ENCODE measurements at regions not wholly inside any gene's neighbourhood (a gene's known extent, or its start where the extent isn't known, plus 50 kb on each side); places are given as distances from the start of the nearest gene placed in this dataset.

DNA sequence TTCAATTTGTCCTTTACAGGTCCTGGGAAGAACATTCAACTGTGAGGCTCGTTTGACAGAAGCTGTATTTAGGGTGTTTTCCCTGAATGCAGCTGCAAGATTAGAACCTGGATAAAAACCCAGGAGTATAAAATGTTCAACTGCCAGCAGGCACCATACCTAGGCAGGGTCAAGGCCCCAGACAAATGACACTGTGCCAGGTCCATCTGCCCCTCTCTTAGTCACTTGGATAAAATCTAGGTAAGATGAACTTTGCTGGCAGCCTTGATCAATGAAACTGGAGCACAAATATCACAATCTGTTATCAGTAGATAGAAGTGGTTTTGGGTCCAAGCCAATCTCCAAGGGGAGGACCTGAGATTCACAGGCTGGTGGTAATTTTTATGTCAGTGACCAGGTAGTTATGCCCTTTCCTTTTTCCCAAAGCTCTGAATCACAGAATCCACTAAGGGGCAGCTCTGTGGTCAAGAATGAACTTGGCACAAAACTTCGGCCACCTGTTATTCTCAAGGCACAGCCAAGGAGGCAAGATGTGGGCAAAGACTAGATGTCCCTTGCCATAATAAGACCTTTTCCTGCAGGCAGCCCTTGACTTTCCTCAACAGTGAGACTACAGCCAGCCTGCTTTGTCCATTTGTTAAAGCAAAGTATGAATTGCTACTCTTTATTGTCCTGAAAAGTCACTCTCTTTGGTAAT, 501.0 kb downstream of the PPARGC1A start:
- Histone ChIP-seq H3K27ac (no peak overlapping the region), H3K9me3 (peaks cover 0 to 4% (median 3%) of the 10 kb centered on the region in 3 donors), H3K36me3 (no peaks in the 10 kb centered on the region), H3K4me3 (no peak overlapping the region), H3K4me1 (no peaks in the 10 kb centered on the region), H3K27me3 (no peaks in the 10 kb centered on the region)
- no peak for DNase-seq
- no peak for TF ChIP-seq POLR2A (IDR thresholded peaks at IDR 0.05)
- TF ChIP-seq, protein P1, sequence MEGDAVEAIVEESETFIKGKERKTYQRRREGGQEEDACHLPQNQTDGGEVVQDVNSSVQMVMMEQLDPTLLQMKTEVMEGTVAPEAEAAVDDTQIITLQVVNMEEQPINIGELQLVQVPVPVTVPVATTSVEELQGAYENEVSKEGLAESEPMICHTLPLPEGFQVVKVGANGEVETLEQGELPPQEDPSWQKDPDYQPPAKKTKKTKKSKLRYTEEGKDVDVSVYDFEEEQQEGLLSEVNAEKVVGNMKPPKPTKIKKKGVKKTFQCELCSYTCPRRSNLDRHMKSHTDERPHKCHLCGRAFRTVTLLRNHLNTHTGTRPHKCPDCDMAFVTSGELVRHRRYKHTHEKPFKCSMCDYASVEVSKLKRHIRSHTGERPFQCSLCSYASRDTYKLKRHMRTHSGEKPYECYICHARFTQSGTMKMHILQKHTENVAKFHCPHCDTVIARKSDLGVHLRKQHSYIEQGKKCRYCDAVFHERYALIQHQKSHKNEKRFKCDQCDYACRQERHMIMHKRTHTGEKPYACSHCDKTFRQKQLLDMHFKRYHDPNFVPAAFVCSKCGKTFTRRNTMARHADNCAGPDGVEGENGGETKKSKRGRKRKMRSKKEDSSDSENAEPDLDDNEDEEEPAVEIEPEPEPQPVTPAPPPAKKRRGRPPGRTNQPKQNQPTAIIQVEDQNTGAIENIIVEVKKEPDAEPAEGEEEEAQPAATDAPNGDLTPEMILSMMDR (IDR thresholded peaks at IDR 0.05), result no peak
- intact Hi-C loops (cut with DNase I), result no loop called here
- 20 to 45% methylated on average over 1 to 2 of the region's 2 CpGs for WGBS, 2 donors

DNA sequence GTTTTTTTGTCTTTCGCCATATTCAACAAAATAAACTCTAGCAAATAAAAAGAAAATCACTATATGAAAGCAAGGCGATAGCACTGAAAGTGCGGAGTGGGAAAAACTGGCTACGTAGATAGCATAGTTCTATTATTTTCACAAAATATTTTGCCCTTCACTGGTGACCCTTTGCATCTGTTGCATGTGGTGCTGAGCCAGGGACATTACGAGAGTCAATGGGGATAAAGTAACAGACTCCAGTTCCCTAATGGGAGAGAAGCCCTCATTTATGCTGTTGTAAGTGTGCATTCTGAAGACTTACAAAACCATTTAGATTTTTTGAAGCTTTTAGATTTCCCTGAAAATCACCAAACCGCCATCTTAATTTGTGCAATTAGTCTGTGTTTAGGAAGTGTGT, 501.6 kb downstream of the PPARGC1A start:
- no peak overlapping the region for H3K27ac ChIP-seq
- no peak for DNase-seq
- H3K4me3 ChIP-seq, result no peak overlapping the region
- intact Hi-C loops (cut with DNase I), result no loop called here
- H3K9me3 ChIP-seq, result no peaks in the 10 kb centered on the region
- no peaks in the 10 kb centered on the region for H3K27me3 ChIP-seq
- TF ChIP-seq POLR2A (IDR thresholded peaks at IDR 0.05), result no peak
- TF ChIP-seq, protein P1 (IDR thresholded peaks at IDR 0.05), result no peak
- WGBS, 2 donors, result 84 to 85% methylated on average over 6 of the region's 6 CpGs
- H3K36me3 ChIP-seq, result no peaks in the 10 kb centered on the region
- H3K4me1 ChIP-seq, result no peaks in the 10 kb centered on the region

DNA sequence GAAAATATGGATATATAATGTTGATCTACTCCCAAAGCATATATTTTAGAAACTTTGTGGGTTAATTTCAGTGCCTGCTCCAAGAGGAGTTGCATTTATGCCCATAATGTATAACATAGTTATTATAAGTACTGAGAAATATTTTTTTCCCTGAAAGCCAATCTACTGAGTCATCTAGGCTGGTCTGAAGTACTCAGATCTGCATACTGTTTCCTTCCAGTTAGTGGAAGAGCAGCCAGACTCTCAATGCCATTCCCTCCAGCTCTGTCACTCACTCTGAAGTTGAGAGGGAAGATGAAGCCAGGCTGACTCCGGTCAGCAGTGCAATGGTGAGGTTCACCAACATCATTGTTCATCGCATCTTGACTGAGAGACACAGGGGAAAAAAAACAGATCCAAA, 505.1 kb downstream of the PPARGC1A start:
- TF ChIP-seq POLR2A (IDR thresholded peaks at IDR 0.05), result no peak
- TF ChIP-seq, protein P1 (IDR thresholded peaks at IDR 0.05), result no peak
- DNase-seq, result no peak
- WGBS, 2 donors, result 77 to 91% methylated on average over 2 of the region's 2 CpGs

DNA sequence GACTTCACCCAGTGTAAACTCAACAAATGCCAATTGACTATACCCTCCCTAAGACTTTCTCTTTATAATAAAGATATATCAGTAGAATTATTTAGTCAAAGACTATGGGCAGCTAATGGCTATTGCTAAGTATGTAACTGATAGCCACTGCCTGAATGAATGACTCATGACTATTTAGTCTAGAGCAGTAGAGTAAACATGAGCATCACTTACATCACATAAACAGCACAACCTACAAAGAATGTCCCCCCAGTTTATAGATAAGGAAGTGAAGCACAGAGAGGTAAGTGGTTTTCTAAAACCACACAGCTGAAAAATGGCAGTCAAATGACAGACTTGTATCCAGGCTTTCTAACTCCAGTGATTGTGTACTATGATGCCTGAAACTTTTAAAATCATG, 507.0 kb downstream of the PPARGC1A start:
- H3K4me3 ChIP-seq, result no peak overlapping the region
- no peaks in the 10 kb centered on the region for H3K27me3 ChIP-seq
- H3K9me3 ChIP-seq, result no peaks in the 10 kb centered on the region
- no peaks in the 10 kb centered on the region for H3K36me3 ChIP-seq
- TF ChIP-seq POLR2A (IDR thresholded peaks at IDR 0.05), result no peak
- TF ChIP-seq, protein P1 (IDR thresholded peaks at IDR 0.05), result no peak
- no peak for DNase-seq
- no peaks in the 10 kb centered on the region for H3K4me1 ChIP-seq
- no peak overlapping the region for H3K27ac ChIP-seq
- intact Hi-C loops (cut with DNase I), result no loop called here

More for the DNA sequence above, 505.1 kb downstream of the PPARGC1A start:
- no peak overlapping the region for H3K4me3 ChIP-seq
- H3K27me3 ChIP-seq, result no peaks in the 10 kb centered on the region
- intact Hi-C loops (cut with DNase I), result no loop called here
- no peaks in the 10 kb centered on the region for H3K4me1 ChIP-seq
- H3K9me3 ChIP-seq, result no peaks in the 10 kb centered on the region
- H3K27ac ChIP-seq, result no peak overlapping the region
- H3K36me3 ChIP-seq, result no peaks in the 10 kb centered on the region

DNA sequence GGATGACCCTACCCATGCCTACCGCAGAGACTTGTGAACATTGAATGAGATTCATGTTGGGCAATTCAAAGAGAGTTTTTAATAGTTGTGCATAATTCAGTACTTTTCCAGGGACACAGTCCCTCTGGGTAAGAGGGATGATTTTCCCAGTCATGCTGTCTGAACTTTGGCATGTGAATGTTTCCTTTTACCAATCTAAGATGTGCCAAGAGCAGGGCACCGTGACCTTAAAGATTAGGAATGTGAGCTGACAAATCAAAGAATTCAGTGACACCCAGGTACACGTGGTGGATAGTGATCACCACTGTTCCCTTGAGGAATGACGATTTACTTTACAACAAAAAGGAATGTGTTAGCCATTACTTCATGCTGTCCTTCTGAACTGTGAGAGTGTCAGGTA, 515.6 kb downstream of the PPARGC1A start:
- TF ChIP-seq, protein P1 (IDR thresholded peaks at IDR 0.05), result no peak
- no peak for TF ChIP-seq POLR2A (IDR thresholded peaks at IDR 0.05)
- Histone ChIP-seq H3K27ac (no peak overlapping the region), H3K27me3 (no peaks in the 10 kb centered on the region), H3K4me1 (peaks cover 0 to 5% (median 0%) of the 10 kb centered on the region in 3 donors), H3K4me3 (no peak overlapping the region), H3K36me3 (no peaks in the 10 kb centered on the region), H3K9me3 (no peaks in the 10 kb centered on the region)
- intact Hi-C loops (cut with DNase I), result no loop called here
- DNase-seq, result no peak
- WGBS, 2 donors, result 30 to 36% methylated on average over 4 of the region's 4 CpGs
